ENCODE measurements at regions not wholly inside any gene's neighbourhood (a gene's known extent, or its start where the extent isn't known, plus 50 kb on each side); places are given as distances from the start of the nearest gene placed in this dataset.

- no peak overlapping the region for H3K27ac ChIP-seq (ENCODE audit: low read depth in 2 of 2, low read length in 2 of 2)
- H3K4me1 ChIP-seq (ENCODE audit: control insufficient read depth in 2 of 3, insufficient read depth in 2 of 3, low read depth in 1 of 3, low read length in 3 of 3) = no peaks in the 10 kb centered on the region
- intact Hi-C loops (cut with DNase I) = no loop called here
- TF ChIP-seq CTCF (IDR thresholded peaks at IDR 0.05; ENCODE audit: borderline replicate concordance, extremely low read depth, insufficient read depth) = no peak
- no peak overlapping the region for H3K9ac ChIP-seq (ENCODE audit: low read length in 3 of 3)
- FAIRE-seq (no peak), DNase-seq (peak in 1 of 5 donors; percentile 42)
- H3K27me3 ChIP-seq (ENCODE audit: control insufficient read depth, insufficient read depth, low read length) = no peaks in the 10 kb centered on the region
- H3K36me3 ChIP-seq (ENCODE audit: control insufficient read depth in 2 of 3, insufficient read depth in 3 of 3, low read length in 3 of 3) = no peaks in the 10 kb centered on the region
- no peak overlapping the region for H3K4me3 ChIP-seq (ENCODE audit: low read length in 3 of 3)
- H3K9me3 ChIP-seq (ENCODE audit: control insufficient read depth in 2 of 3, insufficient read depth in 1 of 3, low read length in 3 of 3) = no peaks in the 10 kb centered on the region
Measured at GRCh38 chr1:60762176-60762575, 320.2 kb upstream of the NFIA start.

GRCh38 chr1:60759291-60759690 lies 323.1 kb upstream of the NFIA start:
- no peak for FAIRE-seq
- Histone ChIP-seq H3K4me1 (ENCODE audit: control insufficient read depth in 2 of 3, insufficient read depth in 2 of 3, low read depth in 1 of 3, low read length in 3 of 3) (no peaks in the 10 kb centered on the region), H3K36me3 (ENCODE audit: control insufficient read depth in 2 of 3, insufficient read depth in 3 of 3, low read length in 3 of 3) (no peaks in the 10 kb centered on the region), H3K27me3 (ENCODE audit: control insufficient read depth, insufficient read depth, low read length) (no peaks in the 10 kb centered on the region), H3K4me3 (ENCODE audit: low read length in 3 of 3) (no peak overlapping the region), H3K27ac (ENCODE audit: low read depth in 2 of 2, low read length in 2 of 2) (no peak overlapping the region), H3K9ac (ENCODE audit: low read length in 3 of 3) (no peak overlapping the region), H3K9me3 (ENCODE audit: control insufficient read depth in 2 of 3, insufficient read depth in 1 of 3, low read length in 3 of 3) (no peaks in the 10 kb centered on the region)
- TF ChIP-seq CTCF (IDR thresholded peaks at IDR 0.05; ENCODE audit: borderline replicate concordance, extremely low read depth, insufficient read depth) = no peak
- intact Hi-C loops (cut with DNase I) = no loop called here
- DNase-seq = no peak

- no peak overlapping the region for H3K9ac ChIP-seq (ENCODE audit: low read length in 3 of 3)
- H3K4me1 ChIP-seq (ENCODE audit: control insufficient read depth in 2 of 3, insufficient read depth in 2 of 3, low read depth in 1 of 3, low read length in 3 of 3) = no peaks in the 10 kb centered on the region
- H3K9me3 ChIP-seq (ENCODE audit: control insufficient read depth in 2 of 3, insufficient read depth in 1 of 3, low read length in 3 of 3) = no peaks in the 10 kb centered on the region
- no peaks in the 10 kb centered on the region for H3K36me3 ChIP-seq (ENCODE audit: control insufficient read depth in 2 of 3, insufficient read depth in 3 of 3, low read length in 3 of 3)
- DNase-seq = no peak
- H3K27me3 ChIP-seq (ENCODE audit: control insufficient read depth, insufficient read depth, low read length) = no peaks in the 10 kb centered on the region
- H3K4me3 ChIP-seq (ENCODE audit: low read length in 3 of 3) = no peak overlapping the region
- no peak for FAIRE-seq
- H3K27ac ChIP-seq (ENCODE audit: low read depth in 2 of 2, low read length in 2 of 2) = no peak overlapping the region
- intact Hi-C loops (cut with DNase I) = no loop called here
- no peak for TF ChIP-seq CTCF (IDR thresholded peaks at IDR 0.05; ENCODE audit: borderline replicate concordance, extremely low read depth, insufficient read depth)
Measured at GRCh38 chr1:60757485-60757884, 324.9 kb upstream of the NFIA start.
